GM19467 (cell line): ENCODE measurements at regions not wholly inside any gene's neighbourhood (a gene's known extent, or its start where the extent isn't known, plus 50 kb on each side); places are given as distances from the start of the nearest gene placed in this dataset.
A peak's percentile ranks its signal among the peaks of the same experiment; 100 is the strongest.

Source experiments
- ATAC-seq: cut with Tn5 transposase; IDR thresholded peaks from one replicate; pipeline ENCODE4 v1.9.1; 2021; ENCODE audit warnings: mild to moderate bottlenecking, moderate library complexity; ENCODE audit not compliant: unreplicated experiment

- no peak for ATAC-seq
Measured at GRCh38 chr4:36921476-36922216, 322.9 kb upstream of the NWD2 start.

- no peak for ATAC-seq
Measured at GRCh38 chr4:36930562-36931111, 313.9 kb upstream of the NWD2 start.

- ATAC-seq: no peak
Measured at GRCh38 chr4:36944232-36944631, 300.3 kb upstream of the NWD2 start.

- ATAC-seq: no peak
Measured at GRCh38 chr4:36961420-36961819, 283.1 kb upstream of the NWD2 start.

- ATAC-seq: no peak
Measured at GRCh38 chr4:36966756-36967460, 277.6 kb upstream of the NWD2 start.

- ATAC-seq: no peak
Measured at GRCh38 chr4:36979533-36979932, 265.0 kb upstream of the NWD2 start.

- peak; percentile 74 for ATAC-seq
Measured at GRCh38 chr4:36990128-36990872, 254.2 kb upstream of the NWD2 start.

- ATAC-seq: no peak
Measured at GRCh38 chr4:36997727-36998126, 246.8 kb upstream of the NWD2 start.

- no peak for ATAC-seq
Measured at GRCh38 chr4:37000281-37000680, 244.3 kb upstream of the NWD2 start.

GRCh38 chr4:37001688-37002436, 242.7 kb upstream of the NWD2 start:
- no peak for ATAC-seq

GRCh38 chr4:37002625-37003024, 241.9 kb upstream of the NWD2 start:
- no peak for ATAC-seq

- no peak for ATAC-seq
Measured at GRCh38 chr4:37008199-37008598, 236.3 kb upstream of the NWD2 start.

- ATAC-seq: no peak
Measured at GRCh38 chr4:37014584-37014983, 230.0 kb upstream of the NWD2 start.

GRCh38 chr4:37015391-37015790, 229.2 kb upstream of the NWD2 start:
- ATAC-seq: no peak

GRCh38 chr4:37023504-37023903, 221.0 kb upstream of the NWD2 start:
- ATAC-seq: no peak

- ATAC-seq: no peak
Measured at GRCh38 chr4:37023996-37024395, 220.5 kb upstream of the NWD2 start.

- no peak for ATAC-seq
Measured at GRCh38 chr4:37040816-37041215, 203.7 kb upstream of the NWD2 start.

- no peak for ATAC-seq
Measured at GRCh38 chr4:37043342-37043741, 201.2 kb upstream of the NWD2 start.

GRCh38 chr4:37051111-37051510, 193.4 kb upstream of the NWD2 start:
- ATAC-seq: no peak

- no peak for ATAC-seq
Measured at GRCh38 chr4:37051866-37052265, 192.7 kb upstream of the NWD2 start.
